ENCODE measurements at regions not wholly inside any gene's neighbourhood (a gene's known extent, or its start where the extent isn't known, plus 50 kb on each side); places are given as distances from the start of the nearest gene placed in this dataset.

- no peak for DNase-seq
Observed at GRCh38 chr14:101069666-101070362, 166.3 kb upstream of the RTL1 start.

GRCh38 chr14:101070540-101071492, 167.3 kb upstream of the RTL1 start:
- no peak for DNase-seq

GRCh38 chr14:101071493-101071906, 168.0 kb upstream of the RTL1 start:
- no peak for DNase-seq

- DNase-seq = no peak
Observed at GRCh38 chr14:101072070-101072469, 168.5 kb upstream of the RTL1 start.

- DNase-seq = no peak
Observed at GRCh38 chr14:101072531-101072930, 169.0 kb upstream of the RTL1 start.

- DNase-seq = peak; percentile 98
Observed at GRCh38 chr14:101072945-101073597, 169.5 kb upstream of the RTL1 start.

GRCh38 chr14:101073598-101073965, 170.1 kb upstream of the RTL1 start:
- DNase-seq = no peak

GRCh38 chr14:101074196-101075024, 170.9 kb upstream of the RTL1 start:
- DNase-seq = no peak

- DNase-seq = no peak
Observed at GRCh38 chr14:101075025-101075800, 171.7 kb upstream of the RTL1 start.

- no peak for DNase-seq
Observed at GRCh38 chr14:101075801-101076413, 172.4 kb upstream of the RTL1 start.

- DNase-seq = no peak
Observed at GRCh38 chr14:101076451-101077198, 173.1 kb upstream of the RTL1 start.

- DNase-seq = no peak
Observed at GRCh38 chr14:101077481-101078074, 174.1 kb upstream of the RTL1 start.

GRCh38 chr14:101078170-101078891, 174.8 kb upstream of the RTL1 start:
- DNase-seq = no peak

- no peak for DNase-seq
Observed at GRCh38 chr14:101078892-101079221, 175.3 kb upstream of the RTL1 start.

- DNase-seq = no peak
Observed at GRCh38 chr14:101080922-101081593, 177.5 kb upstream of the RTL1 start.

GRCh38 chr14:101082036-101082435, 178.5 kb upstream of the RTL1 start:
- DNase-seq = no peak

- DNase-seq = no peak
Observed at GRCh38 chr14:101082436-101083384, 179.2 kb upstream of the RTL1 start.
